HEK293T (cell line): ENCODE measurements at regions not wholly inside any gene's neighbourhood (a gene's known extent, or its start where the extent isn't known, plus 50 kb on each side); places are given as distances from the start of the nearest gene placed in this dataset.

ENCODE experiments used
- FOXA1 ChIP-seq: fragments of 450-650 bp; IDR thresholded peaks from 2 replicates; pipeline ENCODE4 v1.6.1; 2016; ENCODE audit warnings: mild to moderate bottlenecking
- L3MBTL2 ChIP-seq: fragments of 450-650 bp; conservative IDR thresholded peaks from 2 replicates; pipeline ENCODE4 v1.6.1; 2016; ENCODE audit warnings: mild to moderate bottlenecking
- SP1 ChIP-seq: fragments of 450-650 bp; IDR thresholded peaks from 2 replicates; pipeline ENCODE4 v1.6.1; 2017
- TF ChIP-seq, protein P1 (sequence below): fragments of 450-650 bp; IDR thresholded peaks from 2 replicates; pipeline ENCODE4 v1.6.1; 2016

DNA sequence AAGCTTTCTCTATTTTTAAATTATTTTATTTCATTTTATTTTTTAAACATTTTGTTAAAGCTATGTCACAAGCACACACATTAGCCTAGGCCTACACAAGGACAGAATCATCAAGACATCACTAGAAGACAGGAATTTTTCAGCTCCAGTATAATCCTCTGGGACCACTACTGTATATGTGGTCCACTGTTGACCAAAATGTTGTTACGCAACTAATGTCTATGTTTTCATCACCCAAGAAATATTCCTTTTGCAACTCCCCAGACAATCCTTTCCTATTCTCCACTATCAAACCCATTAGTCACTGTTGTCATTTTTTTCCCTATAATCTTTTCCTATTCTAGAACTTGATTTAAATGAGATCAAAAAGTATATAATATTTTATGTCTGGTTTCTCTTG lies 2371.7 kb upstream of the C9orf72 start:
- TF ChIP-seq, protein P1, sequence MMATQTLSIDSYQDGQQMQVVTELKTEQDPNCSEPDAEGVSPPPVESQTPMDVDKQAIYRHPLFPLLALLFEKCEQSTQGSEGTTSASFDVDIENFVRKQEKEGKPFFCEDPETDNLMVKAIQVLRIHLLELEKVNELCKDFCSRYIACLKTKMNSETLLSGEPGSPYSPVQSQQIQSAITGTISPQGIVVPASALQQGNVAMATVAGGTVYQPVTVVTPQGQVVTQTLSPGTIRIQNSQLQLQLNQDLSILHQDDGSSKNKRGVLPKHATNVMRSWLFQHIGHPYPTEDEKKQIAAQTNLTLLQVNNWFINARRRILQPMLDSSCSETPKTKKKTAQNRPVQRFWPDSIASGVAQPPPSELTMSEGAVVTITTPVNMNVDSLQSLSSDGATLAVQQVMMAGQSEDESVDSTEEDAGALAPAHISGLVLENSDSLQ = no peak
- TF ChIP-seq L3MBTL2 (no peak), SP1 (no peak), FOXA1 (no peak)
